LNCaP clone FGC (cell line): ENCODE measurements at regions not wholly inside any gene's neighbourhood (a gene's known extent, or its start where the extent isn't known, plus 50 kb on each side); places are given as distances from the start of the nearest gene placed in this dataset.
"Not testable (repeated sequence)": the region's sequence is repeated elsewhere in the genome, so short reads cannot be mapped to it uniquely, and the experiment has no call there.

Experiments used
- DNase-seq: peaks from one replicate; pipeline ENCODE4 v3.0.0-alpha.2; 2011; ENCODE audit warnings: low read depth
- H3K4me3 ChIP-seq: 2 replicates; pipeline ENCODE4 v1.5.1; 2011; ENCODE audit warnings: mild to moderate bottlenecking, low read depth, low read length, control low read depth
- TF ChIP-seq, protein P1 (sequence below): IDR thresholded peaks from 2 replicates; pipeline ENCODE4 v1.5.1; 2012; ENCODE audit warnings: mild to moderate bottlenecking; ENCODE audit not compliant: control insufficient read depth, insufficient read depth; ENCODE audit errors: extremely low read depth

- H3K4me3 ChIP-seq, result no peak overlapping the region
- DNase-seq, result no peak
- TF ChIP-seq, protein P1, sequence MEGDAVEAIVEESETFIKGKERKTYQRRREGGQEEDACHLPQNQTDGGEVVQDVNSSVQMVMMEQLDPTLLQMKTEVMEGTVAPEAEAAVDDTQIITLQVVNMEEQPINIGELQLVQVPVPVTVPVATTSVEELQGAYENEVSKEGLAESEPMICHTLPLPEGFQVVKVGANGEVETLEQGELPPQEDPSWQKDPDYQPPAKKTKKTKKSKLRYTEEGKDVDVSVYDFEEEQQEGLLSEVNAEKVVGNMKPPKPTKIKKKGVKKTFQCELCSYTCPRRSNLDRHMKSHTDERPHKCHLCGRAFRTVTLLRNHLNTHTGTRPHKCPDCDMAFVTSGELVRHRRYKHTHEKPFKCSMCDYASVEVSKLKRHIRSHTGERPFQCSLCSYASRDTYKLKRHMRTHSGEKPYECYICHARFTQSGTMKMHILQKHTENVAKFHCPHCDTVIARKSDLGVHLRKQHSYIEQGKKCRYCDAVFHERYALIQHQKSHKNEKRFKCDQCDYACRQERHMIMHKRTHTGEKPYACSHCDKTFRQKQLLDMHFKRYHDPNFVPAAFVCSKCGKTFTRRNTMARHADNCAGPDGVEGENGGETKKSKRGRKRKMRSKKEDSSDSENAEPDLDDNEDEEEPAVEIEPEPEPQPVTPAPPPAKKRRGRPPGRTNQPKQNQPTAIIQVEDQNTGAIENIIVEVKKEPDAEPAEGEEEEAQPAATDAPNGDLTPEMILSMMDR, result no peak
Observed at GRCh38 chr1:195697130-195697529, 911.1 kb downstream of the KCNT2 start.

DNA sequence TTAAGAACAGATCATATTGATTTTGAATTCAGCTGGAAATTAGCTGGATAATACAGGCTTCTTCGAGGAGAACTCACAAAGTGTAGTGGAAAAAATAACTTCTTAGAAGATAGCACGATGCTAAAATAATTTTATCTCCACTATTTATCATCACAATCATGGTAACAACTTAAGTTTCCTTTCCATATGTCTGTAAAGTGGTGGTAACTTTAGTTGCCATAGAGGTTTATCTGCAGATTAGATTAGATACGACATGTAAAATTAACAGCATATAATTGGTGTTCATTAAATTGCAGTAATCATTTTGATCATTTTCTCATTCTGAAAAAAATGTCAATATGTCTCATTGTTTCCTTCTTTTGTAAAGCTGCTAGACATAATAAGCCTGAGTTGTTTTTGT is 921.5 kb downstream of the KCNT2 start:
- no peak overlapping the region for H3K4me3 ChIP-seq
- TF ChIP-seq, protein P1, result no peak

GRCh38 chr1:195664628-195665027 is 943.6 kb downstream of the KCNT2 start:
- no peak for DNase-seq
- TF ChIP-seq, protein P1, result no peak
- H3K4me3 ChIP-seq, result no peak overlapping the region

More for the DNA sequence above, 921.5 kb downstream of the KCNT2 start:
- no peak for DNase-seq

GRCh38 chr1:195663549-195664280 is 944.5 kb downstream of the KCNT2 start:
- no peak overlapping the region for H3K4me3 ChIP-seq
- TF ChIP-seq, protein P1, result no peak
- DNase-seq, result no peak

DNA sequence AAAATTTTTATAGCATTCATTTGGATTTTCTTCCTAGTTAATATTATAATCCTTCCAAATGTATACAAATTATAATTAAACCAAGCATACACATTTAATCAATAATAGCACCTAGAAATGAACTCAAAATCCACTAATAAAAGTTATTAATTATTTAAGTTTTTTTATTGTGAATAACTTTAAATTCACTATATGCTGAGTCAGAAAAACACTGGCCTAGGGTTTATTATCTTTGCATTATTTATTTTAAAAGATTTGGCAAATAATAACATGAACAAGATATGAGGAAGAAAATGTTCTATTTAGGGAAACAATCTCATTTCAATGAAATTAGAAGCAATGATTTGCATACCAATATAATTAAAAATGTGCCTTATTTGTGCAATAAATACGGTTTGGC is 951.5 kb downstream of the KCNT2 start:
- no peak for DNase-seq
- TF ChIP-seq, protein P1, result no peak

DNA sequence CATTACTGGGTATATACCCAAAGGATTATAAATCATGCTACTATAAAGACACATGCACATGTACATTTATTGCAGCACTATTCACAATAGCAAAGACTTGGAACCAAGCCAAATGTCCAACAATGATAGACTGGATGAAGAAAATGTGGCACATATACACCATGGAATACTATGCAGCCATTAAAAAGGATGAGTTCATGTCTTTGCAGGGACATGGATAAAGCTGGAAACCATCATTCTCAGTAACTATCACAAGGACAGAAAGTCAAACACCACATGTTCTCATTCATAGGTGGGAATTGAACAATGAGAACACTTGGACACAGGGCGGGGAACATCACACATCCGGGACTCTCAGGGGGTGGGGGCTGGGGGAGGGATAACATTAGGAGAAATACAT is 959.4 kb downstream of the KCNT2 start:
- DNase-seq, H3K4me3 ChIP-seq: not testable (repeated sequence)

More for the DNA sequence above, 951.5 kb downstream of the KCNT2 start:
- H3K4me3 ChIP-seq, result no peak overlapping the region

GRCh38 chr1:195637539-195637938 is 970.7 kb downstream of the KCNT2 start:
- TF ChIP-seq, protein P1, result no peak
- H3K4me3 ChIP-seq, result no peak overlapping the region
- no peak for DNase-seq
